HL-60 (cell line): ENCODE measurements at regions not wholly inside any gene's neighbourhood (a gene's known extent, or its start where the extent isn't known, plus 50 kb on each side); places are given as distances from the start of the nearest gene placed in this dataset.

Experiments
- DNase-seq, 2 experiments: peaks; one replicate each; pipeline ENCODE4 v3.0.0-alpha.2; 2010 to 2020; ENCODE audit warnings: low read depth in 1 of 2, low spot score in 1 of 2
- H3K27ac ChIP-seq: fragments of 250-450 bp; sonication (Bioruptor Pico); replicated peaks from 2 replicates; pipeline ENCODE4 v1.5.1; 2020; ENCODE audit warnings: mild to moderate bottlenecking, moderate library complexity
- H3K27me3 ChIP-seq: fragments of 250-450 bp; sonication (Bioruptor Pico); 2 replicates; pipeline ENCODE4 v1.5.1; 2021; ENCODE audit warnings: mild to moderate bottlenecking, moderate library complexity; ENCODE audit not compliant: insufficient read depth, poor library complexity, severe bottlenecking
- H3K4me3 ChIP-seq: replicated peaks from 2 replicates; pipeline ENCODE4 v1.5.1; 2011; ENCODE audit warnings: mild to moderate bottlenecking, control low read depth, low read length; ENCODE audit not compliant: insufficient read depth
- GABPA ChIP-seq: IDR thresholded peaks from 2 replicates; pipeline ENCODE4 v1.6.1; 2012; ENCODE audit warnings: low read depth
- POLR2AphosphoS5 ChIP-seq: IDR thresholded peaks from 2 replicates; pipeline ENCODE4 v1.6.1; 2012; ENCODE audit warnings: low read depth
- SPI1 ChIP-seq: IDR thresholded peaks from 2 replicates; pipeline ENCODE4 v1.6.1; 2012; ENCODE audit warnings: low read depth, mild to moderate bottlenecking, borderline replicate concordance
- TF ChIP-seq, protein P1 (sequence below): IDR thresholded peaks from one replicate; pipeline ENCODE4 v1.5.1; 2011; ENCODE audit warnings: low read length, control low read depth, inconsistent platforms; ENCODE audit not compliant: insufficient read depth
- TF ChIP-seq, protein P2 (sequence below): IDR thresholded peaks from 2 replicates; pipeline ENCODE4 v1.6.1; 2012; ENCODE audit warnings: low read depth; ENCODE audit not compliant: insufficient replicate concordance

DNA sequence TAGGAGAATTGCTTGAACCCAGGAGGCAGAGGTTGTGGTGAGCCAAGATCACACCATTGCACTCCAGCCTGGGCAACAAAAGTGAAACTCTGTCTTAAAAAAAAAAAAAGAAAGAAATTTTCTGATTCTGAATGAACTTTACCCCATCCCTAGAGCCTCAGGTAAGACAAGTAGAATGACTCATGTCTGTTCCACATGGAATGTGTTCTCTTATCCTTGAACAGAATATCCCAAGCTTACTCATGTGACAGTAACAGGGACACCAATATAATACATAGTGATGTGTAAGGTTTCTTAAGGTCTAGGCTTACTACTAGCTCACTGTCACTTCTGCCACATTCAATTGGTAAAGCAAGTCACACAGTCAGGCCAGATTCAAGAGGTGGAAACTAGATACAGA, 219.6 kb upstream of the BTBD3 start:
- Histone ChIP-seq H3K27me3 (no peaks in the 10 kb centered on the region), H3K27ac (no peak overlapping the region), H3K4me3 (no peak overlapping the region)
- TF ChIP-seq, protein P1, sequence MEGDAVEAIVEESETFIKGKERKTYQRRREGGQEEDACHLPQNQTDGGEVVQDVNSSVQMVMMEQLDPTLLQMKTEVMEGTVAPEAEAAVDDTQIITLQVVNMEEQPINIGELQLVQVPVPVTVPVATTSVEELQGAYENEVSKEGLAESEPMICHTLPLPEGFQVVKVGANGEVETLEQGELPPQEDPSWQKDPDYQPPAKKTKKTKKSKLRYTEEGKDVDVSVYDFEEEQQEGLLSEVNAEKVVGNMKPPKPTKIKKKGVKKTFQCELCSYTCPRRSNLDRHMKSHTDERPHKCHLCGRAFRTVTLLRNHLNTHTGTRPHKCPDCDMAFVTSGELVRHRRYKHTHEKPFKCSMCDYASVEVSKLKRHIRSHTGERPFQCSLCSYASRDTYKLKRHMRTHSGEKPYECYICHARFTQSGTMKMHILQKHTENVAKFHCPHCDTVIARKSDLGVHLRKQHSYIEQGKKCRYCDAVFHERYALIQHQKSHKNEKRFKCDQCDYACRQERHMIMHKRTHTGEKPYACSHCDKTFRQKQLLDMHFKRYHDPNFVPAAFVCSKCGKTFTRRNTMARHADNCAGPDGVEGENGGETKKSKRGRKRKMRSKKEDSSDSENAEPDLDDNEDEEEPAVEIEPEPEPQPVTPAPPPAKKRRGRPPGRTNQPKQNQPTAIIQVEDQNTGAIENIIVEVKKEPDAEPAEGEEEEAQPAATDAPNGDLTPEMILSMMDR = no peak
- no peak for TF ChIP-seq POLR2AphosphoS5
- no peak for TF ChIP-seq GABPA
- TF ChIP-seq SPI1 = no peak
- TF ChIP-seq, protein P2, sequence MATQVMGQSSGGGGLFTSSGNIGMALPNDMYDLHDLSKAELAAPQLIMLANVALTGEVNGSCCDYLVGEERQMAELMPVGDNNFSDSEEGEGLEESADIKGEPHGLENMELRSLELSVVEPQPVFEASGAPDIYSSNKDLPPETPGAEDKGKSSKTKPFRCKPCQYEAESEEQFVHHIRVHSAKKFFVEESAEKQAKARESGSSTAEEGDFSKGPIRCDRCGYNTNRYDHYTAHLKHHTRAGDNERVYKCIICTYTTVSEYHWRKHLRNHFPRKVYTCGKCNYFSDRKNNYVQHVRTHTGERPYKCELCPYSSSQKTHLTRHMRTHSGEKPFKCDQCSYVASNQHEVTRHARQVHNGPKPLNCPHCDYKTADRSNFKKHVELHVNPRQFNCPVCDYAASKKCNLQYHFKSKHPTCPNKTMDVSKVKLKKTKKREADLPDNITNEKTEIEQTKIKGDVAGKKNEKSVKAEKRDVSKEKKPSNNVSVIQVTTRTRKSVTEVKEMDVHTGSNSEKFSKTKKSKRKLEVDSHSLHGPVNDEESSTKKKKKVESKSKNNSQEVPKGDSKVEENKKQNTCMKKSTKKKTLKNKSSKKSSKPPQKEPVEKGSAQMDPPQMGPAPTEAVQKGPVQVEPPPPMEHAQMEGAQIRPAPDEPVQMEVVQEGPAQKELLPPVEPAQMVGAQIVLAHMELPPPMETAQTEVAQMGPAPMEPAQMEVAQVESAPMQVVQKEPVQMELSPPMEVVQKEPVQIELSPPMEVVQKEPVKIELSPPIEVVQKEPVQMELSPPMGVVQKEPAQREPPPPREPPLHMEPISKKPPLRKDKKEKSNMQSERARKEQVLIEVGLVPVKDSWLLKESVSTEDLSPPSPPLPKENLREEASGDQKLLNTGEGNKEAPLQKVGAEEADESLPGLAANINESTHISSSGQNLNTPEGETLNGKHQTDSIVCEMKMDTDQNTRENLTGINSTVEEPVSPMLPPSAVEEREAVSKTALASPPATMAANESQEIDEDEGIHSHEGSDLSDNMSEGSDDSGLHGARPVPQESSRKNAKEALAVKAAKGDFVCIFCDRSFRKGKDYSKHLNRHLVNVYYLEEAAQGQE = no peak
- DNase-seq = no peak

DNA sequence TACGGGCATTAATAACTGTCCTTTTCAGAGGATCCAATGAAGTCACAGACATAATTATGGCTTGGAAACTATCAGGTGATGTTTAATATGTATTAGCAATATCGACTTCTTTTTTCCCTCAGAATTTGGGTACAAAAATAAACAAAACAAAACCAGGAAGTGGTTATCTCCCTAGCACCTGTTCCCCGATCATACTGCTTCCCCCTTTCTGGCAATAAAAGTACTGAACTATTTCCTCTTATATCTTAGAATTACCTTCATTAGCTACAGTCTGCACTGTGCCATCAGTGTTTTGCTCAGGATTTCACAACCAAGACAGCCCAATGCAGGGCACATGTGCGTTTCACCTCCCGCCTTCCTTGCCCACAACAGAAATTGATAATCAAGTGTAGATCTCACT, 216.9 kb upstream of the BTBD3 start:
- H3K27ac ChIP-seq = no peak overlapping the region
- peak in 1 of 2 experiments; percentile 9 for DNase-seq
- TF ChIP-seq SPI1 = peak; percentile 49; the same call in 1 of the 2 replicates
- TF ChIP-seq, protein P2 = no peak

DNA sequence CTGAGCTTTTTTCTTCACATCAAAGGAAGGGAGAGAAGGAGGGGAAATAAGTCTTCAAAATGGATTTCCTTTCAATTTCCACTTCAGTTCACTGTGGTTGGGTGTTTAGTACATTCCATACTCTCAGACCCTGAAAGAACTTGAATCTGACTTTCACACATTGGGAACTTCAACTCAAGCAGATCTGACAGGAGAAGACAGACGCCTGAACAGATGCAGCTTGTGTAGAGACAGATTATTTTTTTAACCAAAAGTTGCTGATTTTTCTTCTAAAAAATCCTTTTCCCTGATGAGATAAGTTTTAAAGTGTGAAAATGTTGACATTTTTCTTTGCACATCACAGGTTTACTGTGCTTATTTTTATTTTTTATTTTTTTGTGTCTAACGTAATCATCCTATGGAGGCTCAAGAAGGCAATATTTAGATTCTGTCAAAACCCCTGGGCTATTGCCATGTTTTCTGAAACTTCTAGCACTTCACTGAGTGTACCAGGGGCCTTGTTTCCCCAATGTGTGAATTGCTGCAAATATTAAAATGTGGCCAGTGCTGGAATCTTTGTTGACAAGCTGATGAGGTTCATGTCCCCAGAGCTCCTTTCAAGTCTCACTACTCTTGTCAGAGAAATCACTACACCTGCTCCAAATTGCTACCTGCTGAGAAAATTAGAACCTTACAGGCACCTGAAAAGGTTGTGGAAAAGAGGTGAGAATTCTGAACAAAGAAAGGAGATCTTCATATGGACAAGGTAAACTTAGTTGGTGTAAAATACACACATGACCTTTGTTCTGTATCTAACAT, 214.8 kb upstream of the BTBD3 start:
- no peak overlapping the region for H3K27ac ChIP-seq
- no peak for DNase-seq
- no peak overlapping the region for H3K4me3 ChIP-seq
- no peaks in the 10 kb centered on the region for H3K27me3 ChIP-seq
- TF ChIP-seq, protein P1 = no peak
- TF ChIP-seq, protein P2 = no peak
- TF ChIP-seq GABPA (no peak), POLR2AphosphoS5 (no peak)

More for the DNA sequence above, 216.9 kb upstream of the BTBD3 start:
- Histone ChIP-seq H3K4me3 (no peak overlapping the region), H3K27me3 (no peaks in the 10 kb centered on the region)
